DOHH2 (cell line): ENCODE measurements at regions not wholly inside any gene's neighbourhood (a gene's known extent, or its start where the extent isn't known, plus 50 kb on each side); places are given as distances from the start of the nearest gene placed in this dataset.

Source experiments
- H3F3A ChIP-seq: fragments of 200-600 bp; sonication (generic), shearing (Covaris generic); 2 replicates; pipeline ENCODE4 v1.6.0; 2016; ENCODE audit warnings: antibody characterized with exemption, mild to moderate bottlenecking; ENCODE audit not compliant: control insufficient read depth, insufficient read depth
- H3K27ac ChIP-seq: fragments of 200-600 bp; sonication (generic); 2 replicates; pipeline ENCODE4 v1.5.1; 2014; ENCODE audit warnings: low read depth, mild to moderate bottlenecking, low read length, moderate library complexity
- H3K27me3 ChIP-seq: fragments of 200-600 bp; sonication (generic); 2 replicates; pipeline ENCODE4 v1.6.1; 2014; ENCODE audit warnings: mild to moderate bottlenecking, low read length, mixed read lengths; ENCODE audit not compliant: control insufficient read depth
- H3K36me3 ChIP-seq: fragments of 200-600 bp; sonication (generic); 2 replicates; pipeline ENCODE4 v1.6.1; 2014; ENCODE audit warnings: mild to moderate bottlenecking, low read length, moderate library complexity, mixed read lengths; ENCODE audit not compliant: control insufficient read depth
- H3K4me1 ChIP-seq: fragments of 200-600 bp; sonication (generic); 2 replicates; pipeline ENCODE4 v1.6.1; 2014; ENCODE audit warnings: mild to moderate bottlenecking, low read length, mixed read lengths; ENCODE audit not compliant: control insufficient read depth
- H3K4me2 ChIP-seq: fragments of 200-600 bp; sonication (generic); 2 replicates; pipeline ENCODE4 v1.6.0; 2014; ENCODE audit warnings: mild to moderate bottlenecking, low read length, moderate library complexity
- H3K4me3 ChIP-seq: fragments of 200-600 bp; sonication (generic); 2 replicates; pipeline ENCODE4 v1.5.1; 2014; ENCODE audit warnings: mild to moderate bottlenecking, low read length, mixed read lengths
- H3K79me2 ChIP-seq: fragments of 200-600 bp; sonication (generic); 2 replicates; pipeline ENCODE4 v1.6.1; 2014; ENCODE audit warnings: mild to moderate bottlenecking, low read length, mixed read lengths; ENCODE audit not compliant: control insufficient read depth
- H3K9me2 ChIP-seq: fragments of 200-600 bp; sonication (generic); replicated peaks from 2 replicates; pipeline ENCODE4 v1.6.1; 2014; ENCODE audit warnings: mild to moderate bottlenecking, low read length, mixed read lengths; ENCODE audit not compliant: control insufficient read depth
- H3K9me3 ChIP-seq: fragments of 200-600 bp; sonication (generic); 2 replicates; pipeline ENCODE4 v1.6.1; 2014; ENCODE audit warnings: antibody characterized with exemption, low read length, mixed read lengths; ENCODE audit not compliant: control insufficient read depth, insufficient read depth
- H4K20me1 ChIP-seq: fragments of 200-600 bp; sonication (generic); 2 replicates; pipeline ENCODE4 v1.6.0; 2014; ENCODE audit warnings: low read depth, mild to moderate bottlenecking, antibody characterized with exemption, low read length, moderate library complexity; ENCODE audit not compliant: control insufficient read depth, insufficient read depth
- EZH2phosphoT487 ChIP-seq: fragments of 200-600 bp; sonication (generic); IDR thresholded peaks from 2 replicates; pipeline ENCODE4 v1.6.1; 2017; ENCODE audit warnings: borderline replicate concordance, mild to moderate bottlenecking, antibody characterized with exemption, low read length, moderate library complexity, mixed read lengths
- TF ChIP-seq, protein P1 (sequence below): fragments of 200-600 bp; sonication (generic); IDR thresholded peaks from one replicate; pipeline ENCODE4 v1.5.1; 2014; ENCODE audit warnings: antibody characterized with exemption, mild to moderate bottlenecking, low read depth, low read length; ENCODE audit not compliant: poor library complexity, severe bottlenecking

- no peaks in the 10 kb centered on the region for H3K27me3 ChIP-seq
- H3K4me1 ChIP-seq = no peaks in the 10 kb centered on the region
- no peak for TF ChIP-seq EZH2phosphoT487
- TF ChIP-seq, protein P1, sequence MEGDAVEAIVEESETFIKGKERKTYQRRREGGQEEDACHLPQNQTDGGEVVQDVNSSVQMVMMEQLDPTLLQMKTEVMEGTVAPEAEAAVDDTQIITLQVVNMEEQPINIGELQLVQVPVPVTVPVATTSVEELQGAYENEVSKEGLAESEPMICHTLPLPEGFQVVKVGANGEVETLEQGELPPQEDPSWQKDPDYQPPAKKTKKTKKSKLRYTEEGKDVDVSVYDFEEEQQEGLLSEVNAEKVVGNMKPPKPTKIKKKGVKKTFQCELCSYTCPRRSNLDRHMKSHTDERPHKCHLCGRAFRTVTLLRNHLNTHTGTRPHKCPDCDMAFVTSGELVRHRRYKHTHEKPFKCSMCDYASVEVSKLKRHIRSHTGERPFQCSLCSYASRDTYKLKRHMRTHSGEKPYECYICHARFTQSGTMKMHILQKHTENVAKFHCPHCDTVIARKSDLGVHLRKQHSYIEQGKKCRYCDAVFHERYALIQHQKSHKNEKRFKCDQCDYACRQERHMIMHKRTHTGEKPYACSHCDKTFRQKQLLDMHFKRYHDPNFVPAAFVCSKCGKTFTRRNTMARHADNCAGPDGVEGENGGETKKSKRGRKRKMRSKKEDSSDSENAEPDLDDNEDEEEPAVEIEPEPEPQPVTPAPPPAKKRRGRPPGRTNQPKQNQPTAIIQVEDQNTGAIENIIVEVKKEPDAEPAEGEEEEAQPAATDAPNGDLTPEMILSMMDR = no peak
- H3K9me3 ChIP-seq = no peaks in the 10 kb centered on the region
- H3K4me2 ChIP-seq = no peak overlapping the region
- no peaks in the 10 kb centered on the region for H3K79me2 ChIP-seq
- no peaks in the 10 kb centered on the region for H3K36me3 ChIP-seq
- no peaks in the 10 kb centered on the region for H3K9me2 ChIP-seq
- no peaks in the 10 kb centered on the region for H4K20me1 ChIP-seq
- no peak overlapping the region for H3K4me3 ChIP-seq
- H3F3A ChIP-seq = no peaks in the 10 kb centered on the region
- no peak overlapping the region for H3K27ac ChIP-seq
Observed at GRCh38 chr14:38704220-38704619, 398.8 kb downstream of the SEC23A start.

DNA sequence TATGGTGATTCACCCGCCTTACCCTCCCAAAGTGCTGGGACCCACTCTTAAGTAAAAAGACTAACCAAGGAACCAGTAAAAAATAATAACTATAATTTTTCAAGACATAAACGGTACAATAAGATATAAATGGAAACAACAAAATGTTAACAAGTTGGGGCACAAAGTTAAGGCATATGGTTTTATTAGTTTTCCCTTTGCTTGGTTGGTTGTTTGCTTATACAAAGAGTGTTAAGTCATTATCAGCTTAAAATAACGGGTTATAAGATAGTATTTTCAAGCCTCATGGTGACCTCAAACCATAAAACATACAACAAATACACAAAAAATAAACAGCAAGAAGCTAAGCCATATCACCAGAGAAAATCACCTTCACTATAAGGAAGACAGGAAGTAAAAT is 406.1 kb downstream of the SEC23A start:
- Histone ChIP-seq H3F3A (no peaks in the 10 kb centered on the region), H3K27ac (no peak overlapping the region), H3K4me1 (no peaks in the 10 kb centered on the region), H3K36me3 (no peaks in the 10 kb centered on the region), H3K4me3 (no peak overlapping the region), H3K27me3 (no peaks in the 10 kb centered on the region), H4K20me1 (no peaks in the 10 kb centered on the region), H3K4me2 (no peak overlapping the region), H3K79me2 (no peaks in the 10 kb centered on the region), H3K9me3 (no peaks in the 10 kb centered on the region), H3K9me2 (no peaks in the 10 kb centered on the region)
- TF ChIP-seq, protein P1 = no peak
- TF ChIP-seq EZH2phosphoT487 = no peak

- no peak overlapping the region for H3K27ac ChIP-seq
- H3K9me3 ChIP-seq = no peaks in the 10 kb centered on the region
- H3K4me3 ChIP-seq = no peak overlapping the region
- no peaks in the 10 kb centered on the region for H3K27me3 ChIP-seq
- H3K79me2 ChIP-seq = no peaks in the 10 kb centered on the region
- H3K36me3 ChIP-seq = no peaks in the 10 kb centered on the region
- no peaks in the 10 kb centered on the region for H3K4me1 ChIP-seq
- no peak overlapping the region for H3K4me2 ChIP-seq
- H3K9me2 ChIP-seq = no peaks in the 10 kb centered on the region
- no peak for TF ChIP-seq EZH2phosphoT487
- TF ChIP-seq, protein P1 = no peak
- H3F3A ChIP-seq = no peaks in the 10 kb centered on the region
- H4K20me1 ChIP-seq = no peaks in the 10 kb centered on the region
Observed at GRCh38 chr14:38693423-38693822, 409.6 kb downstream of the SEC23A start.

DNA sequence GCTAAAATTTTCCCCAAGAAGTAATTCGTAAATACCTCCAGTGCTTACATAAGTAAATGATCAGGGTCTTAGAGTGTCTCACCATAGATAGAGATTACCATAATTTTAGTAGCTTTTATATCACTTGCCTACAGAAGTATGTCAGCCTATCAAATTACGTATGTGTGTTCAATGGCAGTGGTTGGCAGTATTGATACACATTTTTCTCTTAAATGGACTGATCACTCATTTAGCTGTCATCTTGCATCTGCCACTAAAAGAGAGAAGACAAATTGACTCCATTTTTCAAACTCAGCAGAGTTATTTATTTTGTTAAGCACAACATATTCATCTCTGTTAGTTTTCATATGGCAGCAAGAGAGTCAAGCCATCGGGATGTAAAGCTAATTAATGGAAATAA is 413.1 kb upstream of the CLEC14A start:
- Histone ChIP-seq H3K4me3 (no peak overlapping the region), H3K9me3 (no peaks in the 10 kb centered on the region), H3K79me2 (no peaks in the 10 kb centered on the region), H3K4me2 (no peak overlapping the region), H3K27me3 (no peaks in the 10 kb centered on the region), H3K9me2 (no peaks in the 10 kb centered on the region), H4K20me1 (no peaks in the 10 kb centered on the region), H3K4me1 (no peaks in the 10 kb centered on the region), H3F3A (no peaks in the 10 kb centered on the region), H3K27ac (no peak overlapping the region), H3K36me3 (no peaks in the 10 kb centered on the region)
- no peak for TF ChIP-seq EZH2phosphoT487
- TF ChIP-seq, protein P1 = no peak
